ENCODE measurements at regions not wholly inside any gene's neighbourhood (a gene's known extent, or its start where the extent isn't known, plus 50 kb on each side); places are given as distances from the start of the nearest gene placed in this dataset.

DNA sequence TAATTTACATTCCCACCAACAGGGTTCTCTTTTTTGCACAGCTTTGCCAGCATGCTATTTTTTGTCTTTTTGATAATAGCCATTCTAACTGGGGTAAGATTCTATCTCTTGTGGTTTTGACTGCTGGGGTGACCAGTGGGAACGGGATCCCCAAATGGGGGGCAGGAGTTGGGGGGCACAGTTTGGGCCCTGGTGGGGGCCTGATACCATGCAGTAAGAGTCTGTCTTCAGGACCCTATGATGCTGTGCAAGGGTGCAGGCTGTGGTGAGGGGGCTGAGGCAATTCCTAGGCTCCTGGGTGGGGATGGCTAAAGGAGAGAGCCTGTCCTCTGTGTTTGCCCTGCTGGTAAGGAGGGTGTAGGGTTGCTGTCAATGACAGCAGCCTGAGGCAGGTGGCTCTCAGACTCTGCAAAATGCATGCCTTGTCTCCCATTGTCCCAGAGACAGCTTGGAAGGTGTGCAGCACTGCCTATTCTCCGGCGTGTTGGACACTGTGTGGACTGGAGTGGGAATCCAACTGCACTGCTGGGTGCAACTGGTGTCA, 172.7 kb upstream of the ARHGAP24 start:
- WGBS, 2 donors (ENCODE audit: low coverage in 1 of 2) = no CpG with 5 or more reads among the region's 3 CpGs
- Histone ChIP-seq H3K36me3 (no peaks in the 10 kb centered on the region), H3K27ac (no peak overlapping the region), H3K27me3 (no peaks in the 10 kb centered on the region), H3K4me3 (no peak overlapping the region), H3K4me1 (no peaks in the 10 kb centered on the region), H3K9me3 (no peaks in the 10 kb centered on the region)
- no peak for ATAC-seq
- TF ChIP-seq EP300 (IDR thresholded peaks at IDR 0.05) (no peak), POLR2A (IDR thresholded peaks at IDR 0.05) (no peak), POLR2AphosphoS5 (IDR thresholded peaks at IDR 0.05) (no peak)
- TF ChIP-seq, protein P1, sequence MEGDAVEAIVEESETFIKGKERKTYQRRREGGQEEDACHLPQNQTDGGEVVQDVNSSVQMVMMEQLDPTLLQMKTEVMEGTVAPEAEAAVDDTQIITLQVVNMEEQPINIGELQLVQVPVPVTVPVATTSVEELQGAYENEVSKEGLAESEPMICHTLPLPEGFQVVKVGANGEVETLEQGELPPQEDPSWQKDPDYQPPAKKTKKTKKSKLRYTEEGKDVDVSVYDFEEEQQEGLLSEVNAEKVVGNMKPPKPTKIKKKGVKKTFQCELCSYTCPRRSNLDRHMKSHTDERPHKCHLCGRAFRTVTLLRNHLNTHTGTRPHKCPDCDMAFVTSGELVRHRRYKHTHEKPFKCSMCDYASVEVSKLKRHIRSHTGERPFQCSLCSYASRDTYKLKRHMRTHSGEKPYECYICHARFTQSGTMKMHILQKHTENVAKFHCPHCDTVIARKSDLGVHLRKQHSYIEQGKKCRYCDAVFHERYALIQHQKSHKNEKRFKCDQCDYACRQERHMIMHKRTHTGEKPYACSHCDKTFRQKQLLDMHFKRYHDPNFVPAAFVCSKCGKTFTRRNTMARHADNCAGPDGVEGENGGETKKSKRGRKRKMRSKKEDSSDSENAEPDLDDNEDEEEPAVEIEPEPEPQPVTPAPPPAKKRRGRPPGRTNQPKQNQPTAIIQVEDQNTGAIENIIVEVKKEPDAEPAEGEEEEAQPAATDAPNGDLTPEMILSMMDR (IDR thresholded peaks at IDR 0.05) = no peak

DNA sequence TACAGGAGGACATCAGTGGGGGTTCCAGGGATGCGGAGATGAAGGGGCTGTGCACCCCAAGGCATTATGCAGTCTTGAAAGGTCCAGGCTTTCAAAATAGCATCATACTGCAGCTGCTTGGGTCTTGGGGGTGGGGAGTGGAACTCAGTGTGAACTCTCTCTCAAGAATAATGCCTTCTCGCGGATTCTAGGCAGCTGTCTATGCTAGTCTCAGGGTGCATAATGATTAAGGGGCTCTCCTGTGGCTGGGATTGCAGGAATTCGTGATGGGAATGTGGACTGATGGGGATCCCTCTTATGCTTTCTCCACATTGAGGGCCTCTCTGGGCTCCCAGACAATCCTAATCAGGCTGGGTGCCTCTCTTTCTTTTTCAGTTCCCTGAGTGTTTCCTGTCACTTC, 172.2 kb upstream of the ARHGAP24 start:
- Histone ChIP-seq H3K9me3 (no peaks in the 10 kb centered on the region), H3K4me1 (no peaks in the 10 kb centered on the region), H3K27ac (no peak overlapping the region), H3K4me3 (no peak overlapping the region), H3K27me3 (no peaks in the 10 kb centered on the region), H3K36me3 (no peaks in the 10 kb centered on the region)
- TF ChIP-seq POLR2A (IDR thresholded peaks at IDR 0.05) (no peak), POLR2AphosphoS5 (IDR thresholded peaks at IDR 0.05) (no peak), EP300 (IDR thresholded peaks at IDR 0.05) (no peak)
- TF ChIP-seq, protein P1 (IDR thresholded peaks at IDR 0.05) = no peak
- WGBS, 2 donors (ENCODE audit: low coverage in 1 of 2) = 67 to 80% methylated on average over 1 to 2 of the region's 4 CpGs
- ATAC-seq = no peak

DNA sequence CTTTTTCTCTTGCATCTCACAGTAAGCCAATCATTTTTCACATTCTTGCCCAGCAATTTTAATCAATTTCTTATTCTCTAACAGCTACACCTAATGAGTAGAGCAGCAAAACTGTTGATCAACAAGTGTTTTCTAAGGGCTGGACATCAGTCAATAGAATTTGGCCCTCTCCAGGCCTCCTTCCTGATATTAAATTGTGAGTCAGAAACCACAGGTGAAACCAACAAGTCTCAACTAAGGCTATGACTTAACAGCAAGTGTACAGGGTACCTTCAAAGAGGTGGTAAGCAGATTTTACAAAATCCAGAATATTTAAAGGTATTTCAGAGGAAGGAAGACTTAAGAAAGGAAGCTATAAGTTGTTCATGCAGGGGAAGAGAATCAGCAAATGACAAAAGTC, 156.5 kb upstream of the ARHGAP24 start:
- Histone ChIP-seq H3K36me3 (no peaks in the 10 kb centered on the region), H3K27me3 (peaks cover 4% of the 10 kb centered on the region), H3K4me3 (no peak overlapping the region), H3K27ac (no peak overlapping the region), H3K4me1 (no peaks in the 10 kb centered on the region), H3K9me3 (peaks cover 0 to 20% (median 0%) of the 10 kb centered on the region in 3 donors)
- ATAC-seq = no peak
- TF ChIP-seq POLR2AphosphoS5 (IDR thresholded peaks at IDR 0.05) (no peak), POLR2A (IDR thresholded peaks at IDR 0.05) (no peak), EP300 (IDR thresholded peaks at IDR 0.05) (no peak)
- TF ChIP-seq, protein P1 (IDR thresholded peaks at IDR 0.05) = no peak

DNA sequence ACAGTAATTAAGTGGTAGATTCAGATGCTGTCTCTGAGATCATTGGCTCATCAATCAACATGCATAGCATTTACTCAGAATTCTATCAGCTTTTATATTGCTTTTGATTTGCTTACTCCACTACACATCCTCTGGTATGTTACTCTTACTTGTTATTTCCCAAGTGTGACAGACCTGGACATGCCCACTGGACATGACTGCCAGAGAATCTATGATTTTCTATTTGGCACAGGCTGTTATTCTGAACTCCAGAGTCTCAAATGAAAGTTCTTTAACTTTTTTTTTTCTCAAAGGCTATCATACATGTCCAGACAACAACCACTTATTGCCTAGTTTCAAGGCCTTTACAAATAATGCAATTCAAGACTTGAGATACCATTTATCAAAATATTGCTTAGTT, 116.1 kb upstream of the ARHGAP24 start:
- TF ChIP-seq POLR2AphosphoS5 (IDR thresholded peaks at IDR 0.05) = no peak
- TF ChIP-seq EP300 (IDR thresholded peaks at IDR 0.05) = no peak
- TF ChIP-seq POLR2A (IDR thresholded peaks at IDR 0.05) = no peak
- Histone ChIP-seq H3K36me3 (no peaks in the 10 kb centered on the region), H3K9me3 (peaks cover 0 to 11% (median 0%) of the 10 kb centered on the region in 3 donors), H3K4me3 (no peak overlapping the region), H3K4me1 (no peaks in the 10 kb centered on the region), H3K27me3 (no peaks in the 10 kb centered on the region), H3K27ac (no peak overlapping the region)
- ATAC-seq = no peak

DNA sequence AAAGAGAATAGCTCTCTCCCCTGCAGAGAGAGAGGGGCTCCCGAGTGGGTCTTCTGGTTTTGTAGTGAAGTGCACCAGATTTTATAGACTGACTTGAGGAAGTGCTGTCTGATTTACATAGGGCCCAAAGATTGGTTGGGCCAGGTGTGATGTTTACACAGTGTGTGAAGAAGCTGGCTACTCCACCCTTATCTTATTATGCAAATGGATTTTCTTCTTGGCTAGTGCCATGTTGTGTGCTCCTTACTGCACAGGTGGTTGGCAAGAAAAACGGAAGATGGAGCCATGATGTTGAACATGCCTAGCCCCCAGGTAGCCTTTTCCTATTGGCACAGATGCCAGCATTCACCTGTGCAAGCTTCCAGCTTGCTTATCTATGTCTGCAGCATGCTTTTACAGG, 112.4 kb upstream of the ARHGAP24 start:
- no peak for ATAC-seq

More for the DNA sequence above, 112.4 kb upstream of the ARHGAP24 start:
- Histone ChIP-seq H3K27me3 (no peaks in the 10 kb centered on the region), H3K27ac (no peak overlapping the region), H3K9me3 (peaks cover 0 to 11% (median 0%) of the 10 kb centered on the region in 3 donors), H3K36me3 (no peaks in the 10 kb centered on the region), H3K4me1 (no peaks in the 10 kb centered on the region), H3K4me3 (no peak overlapping the region)
- WGBS, 2 donors (ENCODE audit: low coverage in 1 of 2) = 80 to 85% methylated on average over 2 of the region's 2 CpGs
- TF ChIP-seq POLR2AphosphoS5 (IDR thresholded peaks at IDR 0.05) (no peak), POLR2A (IDR thresholded peaks at IDR 0.05) (no peak), EP300 (IDR thresholded peaks at IDR 0.05) (no peak)
- TF ChIP-seq, protein P1 (IDR thresholded peaks at IDR 0.05) = no peak
